Activated T-cell treated with anti-CD3 and anti-CD28 coated beads, Interleukin-2, amount 50 U/mL, for 24 hours (primary cell): ENCODE measurements at regions not wholly inside any gene's neighbourhood (a gene's known extent, or its start where the extent isn't known, plus 50 kb on each side); places are given as distances from the start of the nearest gene placed in this dataset.

Experiments used
- DNase-seq: peaks from one replicate; pipeline ENCODE4 v3.0.0-alpha.2; 2020
- H3K27ac Mint-ChIP-seq: 2 replicates; pipeline ENCODE4 v1.8.0; 2020; ENCODE audit warnings: mild to moderate bottlenecking, mixed read lengths
- H3K27me3 Mint-ChIP-seq: 2 replicates; pipeline ENCODE4 v1.8.0; 2020; ENCODE audit warnings: mixed read lengths
- H3K36me3 Mint-ChIP-seq: 2 replicates; pipeline ENCODE4 v1.8.0; 2020; ENCODE audit warnings: low read depth, mixed read lengths
- H3K4me1 Mint-ChIP-seq: 2 replicates; pipeline ENCODE4 v1.8.0; 2020; ENCODE audit warnings: low read depth, mixed read lengths
- H3K4me3 Mint-ChIP-seq: 2 replicates; pipeline ENCODE4 v1.8.0; 2020; ENCODE audit warnings: mild to moderate bottlenecking, moderate library complexity, mixed read lengths
- H3K9me3 Mint-ChIP-seq: 2 replicates; pipeline ENCODE4 v1.8.0; 2020; ENCODE audit warnings: mixed read lengths

DNA sequence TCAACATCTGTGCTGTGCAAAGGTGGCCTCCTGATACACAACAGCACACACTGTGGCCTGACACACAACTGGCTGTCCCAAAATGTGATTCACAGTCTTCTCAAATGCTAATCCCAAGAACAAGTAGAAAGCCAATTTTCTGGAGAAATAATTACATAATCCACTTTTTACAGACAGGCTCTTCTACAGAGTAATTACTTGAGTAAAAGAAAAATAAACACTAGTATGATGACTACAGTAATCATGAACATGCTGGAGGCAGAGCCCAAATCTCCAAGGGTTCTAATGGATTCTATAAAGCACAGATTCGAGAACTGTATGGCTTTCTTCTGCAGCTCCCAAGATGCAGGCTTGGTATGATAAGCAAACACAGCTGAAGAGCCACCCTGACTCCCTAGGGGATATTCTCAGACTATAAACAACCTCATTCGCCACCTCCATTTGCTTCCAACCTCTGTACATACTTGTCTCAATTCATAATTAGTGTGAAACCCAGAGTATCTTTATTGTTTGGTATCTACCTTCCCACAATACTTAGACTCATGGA, 81.9 kb downstream of the SIPA1L2 start:
- no peaks in the 10 kb centered on the region for H3K27me3 Mint-ChIP-seq
- DNase-seq, result no peak

DNA sequence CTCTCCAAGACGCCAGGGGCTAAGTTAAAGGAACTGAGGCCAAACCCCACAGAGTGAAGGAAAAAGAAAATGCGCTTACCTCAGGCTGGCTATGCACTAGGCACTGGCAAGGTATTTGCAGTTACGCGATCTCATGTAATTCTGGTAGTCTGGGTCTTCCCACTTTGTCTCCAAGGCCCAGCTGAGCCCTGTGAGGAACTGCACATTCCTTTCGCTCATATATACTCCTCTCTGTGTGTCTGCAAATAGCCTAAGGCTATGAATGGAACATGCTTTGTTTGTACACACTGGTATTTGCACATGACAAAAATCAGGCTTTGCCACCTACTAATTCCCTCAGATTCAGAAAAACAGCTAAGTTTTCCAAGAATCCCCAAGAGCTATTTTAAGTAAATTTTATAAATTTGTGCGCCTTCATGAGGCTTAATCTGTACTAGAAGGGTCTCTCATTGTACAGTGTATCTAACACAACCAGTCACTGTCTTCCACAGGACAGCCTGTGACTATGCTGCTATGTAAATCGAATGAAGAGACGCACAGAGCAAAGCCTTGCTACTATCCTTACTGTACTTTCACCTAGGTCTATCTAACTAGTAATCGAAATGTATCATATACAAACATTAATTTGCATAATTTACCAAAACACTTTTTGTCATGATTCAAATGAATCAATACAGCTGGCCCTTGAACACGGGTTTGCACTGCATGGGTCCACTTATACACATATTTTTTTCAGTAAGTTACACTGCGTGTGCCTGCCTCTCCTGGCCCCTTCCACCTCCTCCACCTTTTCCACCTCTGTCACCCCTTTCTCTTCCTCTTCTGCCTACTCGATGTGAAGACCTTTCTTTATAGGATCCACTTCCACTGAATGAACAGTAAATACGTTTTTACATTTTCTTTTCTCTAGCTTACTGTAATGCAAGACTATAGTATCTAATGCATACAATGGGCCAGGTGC, 87.0 kb downstream of the SIPA1L2 start:
- Mint-ChIP-seq H3K27ac (no peak overlapping the region), H3K27me3 (no peaks in the 10 kb centered on the region), H3K9me3 (no peaks in the 10 kb centered on the region), H3K4me1 (peaks cover 14% of the 10 kb centered on the region), H3K4me3 (no peak overlapping the region), H3K36me3 (no peaks in the 10 kb centered on the region)
- no peak for DNase-seq

More for the DNA sequence above, 81.9 kb downstream of the SIPA1L2 start:
- no peak overlapping the region for H3K4me3 Mint-ChIP-seq
- no peaks in the 10 kb centered on the region for H3K36me3 Mint-ChIP-seq
- no peaks in the 10 kb centered on the region for H3K9me3 Mint-ChIP-seq
- no peak overlapping the region for H3K27ac Mint-ChIP-seq
- no peaks in the 10 kb centered on the region for H3K4me1 Mint-ChIP-seq

- peaks cover 14% of the 10 kb centered on the region for H3K4me1 Mint-ChIP-seq
- no peak for DNase-seq
- H3K4me3 Mint-ChIP-seq, result no peak overlapping the region
- no peaks in the 10 kb centered on the region for H3K36me3 Mint-ChIP-seq
- H3K27ac Mint-ChIP-seq, result no peak overlapping the region
- H3K9me3 Mint-ChIP-seq, result no peaks in the 10 kb centered on the region
- H3K27me3 Mint-ChIP-seq, result no peaks in the 10 kb centered on the region
Measured at GRCh38 chr1:232538943-232539302, 91.0 kb downstream of the SIPA1L2 start.

DNA sequence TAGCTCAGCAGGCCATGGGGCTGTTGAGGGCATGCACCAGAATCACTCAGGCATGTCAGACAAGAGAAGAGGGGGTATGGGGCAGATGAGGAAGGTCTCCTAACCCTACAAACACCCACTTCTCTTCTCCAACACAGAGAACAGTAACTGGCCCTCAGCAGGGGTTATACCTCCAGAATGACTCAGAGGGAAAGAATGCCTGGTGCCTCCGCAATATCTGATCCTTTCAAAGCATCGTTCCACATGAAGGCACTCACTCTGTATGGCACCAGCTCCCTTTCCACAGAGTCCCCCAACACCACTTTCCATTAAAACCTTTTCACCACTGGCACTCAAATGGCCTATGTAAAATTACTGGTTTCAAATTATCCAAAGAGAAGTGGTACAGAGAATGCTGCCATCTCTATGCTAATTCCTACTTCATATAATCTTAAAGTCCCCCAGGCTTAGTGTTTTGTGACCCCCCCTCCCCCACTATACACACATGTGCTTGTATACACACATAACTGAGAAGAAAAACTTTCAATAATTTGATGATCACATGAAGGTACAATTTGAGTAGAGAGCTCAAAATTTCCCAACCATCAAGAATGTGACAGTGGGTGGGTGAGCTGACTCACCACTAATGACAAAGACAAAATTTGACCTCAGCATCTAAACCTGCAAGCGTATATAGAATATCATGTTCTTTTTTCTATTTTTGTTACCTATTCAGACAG, 91.5 kb downstream of the SIPA1L2 start:
- Mint-ChIP-seq H3K9me3 (no peaks in the 10 kb centered on the region), H3K27ac (no peak overlapping the region), H3K36me3 (no peaks in the 10 kb centered on the region), H3K27me3 (no peaks in the 10 kb centered on the region), H3K4me1 (peaks cover 14% of the 10 kb centered on the region), H3K4me3 (no peak overlapping the region)
- DNase-seq, result no peak

DNA sequence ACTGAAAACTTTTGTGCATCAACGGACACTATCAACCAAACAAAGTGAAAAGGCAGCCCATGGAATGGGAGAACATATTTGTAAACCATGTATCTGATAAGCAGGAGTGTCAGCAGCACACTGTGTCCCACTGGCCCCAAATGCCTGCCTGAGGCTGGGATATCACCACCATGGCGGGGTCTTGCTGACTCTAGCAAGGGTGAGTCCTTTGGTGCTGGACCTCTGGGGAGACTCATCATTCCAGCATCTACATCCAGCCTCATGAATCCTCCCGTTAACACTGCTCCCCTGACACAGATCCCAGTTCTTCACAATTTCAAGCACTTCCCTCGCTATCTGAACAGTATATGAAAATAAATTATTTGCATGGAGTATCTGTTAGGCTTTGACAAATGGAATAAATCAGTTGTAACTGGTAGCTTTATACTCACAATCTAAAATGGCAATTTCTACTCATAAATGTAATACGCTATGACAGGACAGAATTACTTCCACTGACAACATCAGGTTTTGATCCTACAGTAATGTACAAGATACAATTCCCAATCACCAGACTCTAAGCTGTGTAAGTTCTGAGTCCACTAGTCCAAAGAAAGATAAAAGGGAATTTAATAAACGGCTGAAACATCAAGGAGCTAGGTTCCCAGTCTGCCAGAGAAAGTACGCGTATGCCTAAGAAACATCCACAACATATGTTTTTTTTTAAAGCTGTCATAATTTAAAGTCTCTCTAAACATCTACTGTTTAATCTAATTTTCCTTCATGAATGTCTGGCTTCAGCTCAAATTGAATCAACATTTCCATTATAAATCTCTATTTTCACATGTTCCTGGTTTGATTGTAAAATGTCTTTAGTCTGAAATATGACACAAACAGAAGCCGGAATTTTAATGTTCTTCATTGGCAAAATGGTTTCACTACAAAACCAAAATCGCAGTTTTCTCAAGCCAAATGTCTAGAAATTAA, 95.1 kb downstream of the SIPA1L2 start:
- DNase-seq, result no peak
- Mint-ChIP-seq H3K27me3 (no peaks in the 10 kb centered on the region), H3K4me3 (no peak overlapping the region), H3K9me3 (no peaks in the 10 kb centered on the region), H3K4me1 (peaks cover 14% of the 10 kb centered on the region), H3K27ac (no peak overlapping the region), H3K36me3 (no peaks in the 10 kb centered on the region)

DNA sequence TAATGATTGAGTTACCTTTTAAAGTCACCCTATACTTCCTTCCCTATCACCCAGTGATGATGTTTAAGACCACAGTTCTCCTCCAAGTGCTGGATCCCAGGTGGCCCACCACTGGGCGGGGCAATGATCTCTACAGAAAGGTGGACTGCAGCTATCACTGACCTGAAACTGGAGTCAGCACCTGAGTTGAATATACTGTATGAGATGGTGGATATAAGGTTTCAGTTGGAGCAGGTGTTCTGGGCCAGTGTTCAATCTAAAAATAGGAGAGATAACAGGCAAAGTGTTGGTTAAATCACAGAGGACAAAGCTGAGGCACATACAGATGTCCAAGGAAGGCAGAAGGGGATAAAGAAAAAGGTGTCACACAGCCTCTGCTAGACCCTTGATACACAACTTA, 96.6 kb downstream of the SIPA1L2 start:
- Mint-ChIP-seq H3K4me3 (no peak overlapping the region), H3K36me3 (no peaks in the 10 kb centered on the region), H3K27ac (no peak overlapping the region), H3K27me3 (no peaks in the 10 kb centered on the region), H3K9me3 (no peaks in the 10 kb centered on the region), H3K4me1 (peaks cover 12% of the 10 kb centered on the region)
- DNase-seq, result no peak

- no peak for DNase-seq
- Mint-ChIP-seq H3K4me1 (peaks cover 10% of the 10 kb centered on the region), H3K4me3 (no peak overlapping the region), H3K27ac (no peak overlapping the region), H3K9me3 (no peaks in the 10 kb centered on the region), H3K36me3 (no peaks in the 10 kb centered on the region), H3K27me3 (no peaks in the 10 kb centered on the region)
Measured at GRCh38 chr1:232532901-232533300, 97.0 kb downstream of the SIPA1L2 start.

DNA sequence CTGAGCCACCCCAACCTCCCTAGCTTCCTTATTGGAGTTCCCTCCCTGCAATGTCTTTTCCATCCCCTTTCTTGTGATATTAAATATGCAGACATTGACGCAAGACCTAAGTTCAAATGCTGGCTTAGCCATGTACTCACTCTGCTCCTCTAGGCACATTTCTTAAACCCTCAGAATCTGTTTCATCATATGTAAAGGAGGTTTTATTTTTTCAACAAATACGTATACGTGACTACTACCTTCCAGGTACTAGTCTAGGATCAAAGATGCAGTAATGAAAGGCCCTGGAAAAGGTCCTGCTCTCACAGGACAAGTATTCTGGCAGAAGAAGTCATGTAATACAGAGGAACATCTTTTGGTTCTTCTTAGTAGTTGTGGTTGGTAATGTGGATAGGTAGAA, 98.6 kb downstream of the SIPA1L2 start:
- H3K36me3 Mint-ChIP-seq, result no peaks in the 10 kb centered on the region
- H3K9me3 Mint-ChIP-seq, result no peaks in the 10 kb centered on the region
- no peak for DNase-seq
- peaks cover 9% of the 10 kb centered on the region for H3K4me1 Mint-ChIP-seq
- no peak overlapping the region for H3K27ac Mint-ChIP-seq
- no peaks in the 10 kb centered on the region for H3K27me3 Mint-ChIP-seq
- H3K4me3 Mint-ChIP-seq, result no peak overlapping the region

- Mint-ChIP-seq H3K9me3 (no peaks in the 10 kb centered on the region), H3K27me3 (no peaks in the 10 kb centered on the region), H3K4me1 (peaks cover 9% of the 10 kb centered on the region), H3K4me3 (no peak overlapping the region), H3K36me3 (no peaks in the 10 kb centered on the region), H3K27ac (no peak overlapping the region)
- no peak for DNase-seq
Measured at GRCh38 chr1:232529747-232530146, 100.2 kb downstream of the SIPA1L2 start.

- DNase-seq, result no peak
- H3K4me1 Mint-ChIP-seq, result peaks cover 15% of the 10 kb centered on the region
- no peaks in the 10 kb centered on the region for H3K9me3 Mint-ChIP-seq
- no peaks in the 10 kb centered on the region for H3K36me3 Mint-ChIP-seq
- no peak overlapping the region for H3K27ac Mint-ChIP-seq
- H3K4me3 Mint-ChIP-seq, result no peak overlapping the region
- peaks cover 5% of the 10 kb centered on the region for H3K27me3 Mint-ChIP-seq
Measured at GRCh38 chr1:232528472-232529089, 101.4 kb downstream of the SIPA1L2 start.

DNA sequence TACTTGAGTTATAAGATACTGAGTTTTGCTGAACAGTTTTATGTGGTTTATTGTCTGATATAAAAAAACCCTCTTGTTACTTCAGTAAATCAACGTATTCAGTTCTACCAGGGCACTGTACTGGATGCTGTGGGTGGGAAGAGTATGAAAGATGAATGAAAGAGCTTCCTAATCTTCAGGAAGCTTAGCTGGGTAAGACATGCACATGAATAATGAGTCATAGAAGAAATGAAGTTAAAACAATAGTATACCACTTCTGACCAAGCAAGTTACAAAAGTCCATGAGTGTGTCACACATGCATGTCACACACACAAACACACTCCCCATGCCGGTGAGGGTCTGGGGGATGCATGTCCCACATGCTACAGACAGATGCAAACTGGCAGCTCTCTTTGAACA, 105.9 kb downstream of the SIPA1L2 start:
- DNase-seq, result no peak
- Mint-ChIP-seq H3K36me3 (no peaks in the 10 kb centered on the region), H3K4me1 (peaks cover 14% of the 10 kb centered on the region), H3K27me3 (peaks cover 7% of the 10 kb centered on the region), H3K9me3 (no peaks in the 10 kb centered on the region), H3K27ac (no peak overlapping the region), H3K4me3 (no peak overlapping the region)

- H3K36me3 Mint-ChIP-seq, result no peaks in the 10 kb centered on the region
- H3K4me3 Mint-ChIP-seq, result no peak overlapping the region
- H3K9me3 Mint-ChIP-seq, result no peaks in the 10 kb centered on the region
- no peak overlapping the region for H3K27ac Mint-ChIP-seq
- DNase-seq, result no peak
- peaks cover 7% of the 10 kb centered on the region for H3K27me3 Mint-ChIP-seq
- peaks cover 7% of the 10 kb centered on the region for H3K4me1 Mint-ChIP-seq
Measured at GRCh38 chr1:232522189-232522588, 107.7 kb downstream of the SIPA1L2 start.

GRCh38 chr1:232521660-232522059, 108.3 kb downstream of the SIPA1L2 start:
- Mint-ChIP-seq H3K9me3 (no peaks in the 10 kb centered on the region), H3K36me3 (no peaks in the 10 kb centered on the region), H3K27ac (no peak overlapping the region), H3K4me1 (peaks cover 7% of the 10 kb centered on the region), H3K27me3 (peaks cover 7% of the 10 kb centered on the region), H3K4me3 (no peak overlapping the region)
- DNase-seq, result no peak

- Mint-ChIP-seq H3K36me3 (no peaks in the 10 kb centered on the region), H3K9me3 (no peaks in the 10 kb centered on the region), H3K4me1 (peaks cover 7% of the 10 kb centered on the region), H3K27me3 (peaks cover 7% of the 10 kb centered on the region), H3K27ac (no peak overlapping the region), H3K4me3 (no peak overlapping the region)
- no peak for DNase-seq
Measured at GRCh38 chr1:232519186-232519585, 110.7 kb downstream of the SIPA1L2 start.
